Left lung (tissue), 4 donors: ENCODE measurements at regions not wholly inside any gene's neighbourhood (a gene's known extent, or its start where the extent isn't known, plus 50 kb on each side); places are given as distances from the start of the nearest gene placed in this dataset.

Experiments used
- ATAC-seq: fragments of 200-7000 bp; cut with Tn5 transposase; one replicate; pipeline ENCODE4 v1.9.1; 2020; ENCODE audit warnings: moderate library complexity
- DNase-seq, 4 donors: peaks; one replicate each; pipeline ENCODE4 v3.0.0-alpha.2; 2013 to 2020
- H3K27ac ChIP-seq, 2 donors: fragments of 200-600 bp; sonication (generic) in 1 of 2; one replicate each; pipeline versions ENCODE4 v1.5.0 to v1.8.0; 2020 to 2021
- H3K27me3 ChIP-seq, 2 donors: fragments of 200-600 bp; sonication (generic) in 1 of 2; one replicate each; pipeline versions ENCODE4 v1.5.0 to v1.8.0; 2020 to 2021
- H3K36me3 ChIP-seq, 2 donors: fragments of 200-600 bp; sonication (generic) in 1 of 2; one replicate each; pipeline versions ENCODE4 v1.5.0 to v1.8.0; 2020 to 2021
- H3K4me1 ChIP-seq, 2 donors: fragments of 200-600 bp; one replicate each; pipeline ENCODE4 v1.8.0; 2021
- H3K4me3 ChIP-seq, 2 donors: fragments of 200-600 bp; sonication (generic) in 1 of 2; one replicate each; pipeline versions ENCODE4 v1.5.0 to v1.8.0; 2020 to 2021; ENCODE audit warnings: mild to moderate bottlenecking in 1 of 2
- H3K9me3 ChIP-seq, 2 donors: fragments of 200-600 bp; sonication (generic) in 1 of 2; one replicate each; pipeline versions ENCODE4 v1.5.0 to v1.8.0; 2020 to 2021
- CTCF ChIP-seq, 2 donors: fragments of 200-600 bp; sonication (generic) in 1 of 2; IDR thresholded peaks; one replicate each; pipeline versions ENCODE4 v1.5.0 to v1.8.0; 2021; ENCODE audit warnings: antibody characterized with exemption in 2 of 2
- intact Hi-C, 2 donors: fragments of 100-400 bp; cut with DNase I; formaldehyde crosslinking; loops; one replicate each; pipeline versions ENCODE4 v1.11.2 to v1.14.2; 2022
- donor health status: DM: no; HTN: yes; CAD: no.
- donor health status: DM: no; HTN: no; CAD: no.

DNA sequence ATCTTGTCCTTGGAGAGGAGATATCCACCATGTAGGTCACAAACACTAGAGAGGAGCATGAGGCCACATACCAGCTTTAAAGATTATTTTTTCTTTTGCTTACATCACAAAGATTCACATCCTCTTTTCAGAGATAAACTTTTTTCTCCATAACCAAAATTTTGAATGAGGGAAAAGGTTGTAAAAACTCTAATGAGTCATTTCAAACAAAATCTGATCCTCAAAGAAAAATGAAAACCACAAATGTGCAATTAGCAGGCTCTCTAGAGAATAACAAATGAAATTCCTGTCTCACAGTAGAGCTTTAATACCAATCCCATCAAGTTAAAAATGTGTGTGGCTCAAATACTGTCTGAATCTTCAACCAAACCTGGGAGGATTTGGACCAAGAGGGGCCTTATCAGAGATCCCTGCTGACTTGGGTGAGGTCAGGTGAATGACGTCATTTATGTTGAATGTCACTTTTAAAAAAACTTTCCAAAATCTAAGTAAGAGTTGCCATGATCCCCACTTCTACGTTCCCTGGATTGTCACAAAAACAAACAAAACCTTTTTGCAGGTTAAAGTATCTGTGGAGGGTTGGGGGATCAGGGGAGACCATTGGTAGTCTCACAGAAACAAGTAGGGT, 261.5 kb upstream of the NPSR1 start:
- intact Hi-C loops, result no loop called here
- ATAC-seq (no peak), DNase-seq (no peak)
- Histone ChIP-seq H3K9me3 (peaks cover 0 to 5% of the 10 kb centered on the region in 2 donors), H3K27ac (no peak overlapping the region), H3K4me3 (no peak overlapping the region), H3K36me3 (no peaks in the 10 kb centered on the region), H3K4me1 (no peaks in the 10 kb centered on the region), H3K27me3 (no peaks in the 10 kb centered on the region)
- TF ChIP-seq CTCF (IDR thresholded peaks at IDR 0.05), result no peak

DNA sequence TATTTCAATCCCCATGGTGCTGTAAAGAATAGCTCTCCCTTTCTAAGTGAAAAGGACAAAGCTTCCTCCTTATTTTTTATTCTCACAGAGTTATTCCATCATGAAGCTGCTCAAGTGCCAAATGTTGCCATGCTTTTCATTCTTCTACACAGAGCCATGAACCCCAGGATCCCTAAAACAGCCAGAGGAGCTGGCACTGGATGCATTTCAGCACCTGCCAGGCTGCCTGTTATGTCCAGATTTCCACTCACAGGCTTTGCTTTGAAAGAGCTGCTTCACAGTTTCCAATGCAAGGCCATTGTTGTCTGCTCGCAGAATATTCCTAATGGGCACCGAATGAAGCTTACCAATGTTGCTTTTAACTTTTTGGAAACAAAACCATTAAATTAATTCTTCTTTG, 256.2 kb upstream of the NPSR1 start:
- no peaks in the 10 kb centered on the region for H3K36me3 ChIP-seq
- no peak for TF ChIP-seq CTCF (IDR thresholded peaks at IDR 0.05)
- peaks cover 0 to 8% of the 10 kb centered on the region in 2 donors for H3K9me3 ChIP-seq
- ATAC-seq (no peak), DNase-seq (no peak)
- no peak overlapping the region for H3K4me3 ChIP-seq
- H3K4me1 ChIP-seq, result no peaks in the 10 kb centered on the region
- H3K27me3 ChIP-seq, result no peaks in the 10 kb centered on the region
- H3K27ac ChIP-seq, result no peak overlapping the region
- intact Hi-C loops, result no loop called here

- Histone ChIP-seq H3K27me3 (no peaks in the 10 kb centered on the region), H3K4me3 (no peak overlapping the region), H3K36me3 (no peaks in the 10 kb centered on the region), H3K9me3 (peaks cover 0 to under 1% of the 10 kb centered on the region in 2 donors), H3K4me1 (no peaks in the 10 kb centered on the region), H3K27ac (no peak overlapping the region)
- no peak for TF ChIP-seq CTCF (IDR thresholded peaks at IDR 0.05)
- ATAC-seq (no peak), DNase-seq (peak in 2 of 4 donors; percentile 24 to 46)
- intact Hi-C loops, result no loop called here
Measured at GRCh38 chr7:34406848-34407530, 251.0 kb upstream of the NPSR1 start.

DNA sequence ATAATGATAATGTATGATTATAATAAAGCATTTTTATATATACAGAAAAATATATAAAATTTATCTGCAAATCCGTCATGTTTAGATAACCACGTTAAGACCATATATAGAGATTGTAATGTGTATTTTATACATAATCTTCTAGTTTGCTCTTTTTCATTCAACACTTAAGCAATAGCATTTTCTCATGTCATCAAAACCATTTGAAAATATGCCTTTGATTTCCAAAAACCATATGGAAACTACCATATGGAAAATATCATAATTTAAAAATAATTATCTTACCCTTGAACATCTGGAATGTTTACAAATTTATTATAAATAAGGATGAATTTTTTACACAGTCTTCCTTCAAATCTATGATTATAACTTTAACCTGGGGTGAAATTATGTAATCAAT, 250.4 kb upstream of the NPSR1 start:
- peak in 1 of 4 donors; percentile 12 for DNase-seq
- intact Hi-C loops, result no loop called here
- ATAC-seq, result no peak

More for the DNA sequence above, 250.4 kb upstream of the NPSR1 start:
- H3K9me3 ChIP-seq, result no peaks in the 10 kb centered on the region
- no peaks in the 10 kb centered on the region for H3K27me3 ChIP-seq
- TF ChIP-seq CTCF (IDR thresholded peaks at IDR 0.05), result no peak
- H3K4me1 ChIP-seq, result no peaks in the 10 kb centered on the region
- H3K4me3 ChIP-seq, result no peak overlapping the region
- H3K36me3 ChIP-seq, result no peaks in the 10 kb centered on the region
- no peak overlapping the region for H3K27ac ChIP-seq
